ENCODE measurements at regions not wholly inside any gene's neighbourhood (a gene's known extent, or its start where the extent isn't known, plus 50 kb on each side); places are given as distances from the start of the nearest gene placed in this dataset.

GRCh38 chr4:174418640-174419212, 103.6 kb downstream of the HPGD start:
- no peak for DNase-seq (ENCODE audit: low read depth in 2 of 2)
- TF ChIP-seq CTCF (IDR thresholded peaks at IDR 0.05; ENCODE audit: low read depth, low read length), result no peak
- no peak overlapping the region for H3K4me3 ChIP-seq (replicated peaks in 1 of 2; ENCODE audit: low read depth in 2 of 2, low read length in 2 of 2)

GRCh38 chr4:174408841-174409552, 113.3 kb downstream of the HPGD start:
- no peak overlapping the region for H3K4me3 ChIP-seq (replicated peaks in 1 of 2; ENCODE audit: low read depth in 2 of 2, low read length in 2 of 2)
- DNase-seq (ENCODE audit: low read depth in 2 of 2), result no peak
- TF ChIP-seq CTCF (IDR thresholded peaks at IDR 0.05; ENCODE audit: low read depth, low read length), result no peak

- peak in 1 of 2 donors; percentile 57 for DNase-seq (ENCODE audit: low read depth in 2 of 2)
- no peak for TF ChIP-seq CTCF (IDR thresholded peaks at IDR 0.05; ENCODE audit: low read depth, low read length)
Measured at GRCh38 chr4:174406383-174406782, 115.9 kb downstream of the HPGD start.

GRCh38 chr4:174405923-174406322, 116.4 kb downstream of the HPGD start:
- no peak for TF ChIP-seq CTCF (IDR thresholded peaks at IDR 0.05; ENCODE audit: low read depth, low read length)
- no peak overlapping the region for H3K4me3 ChIP-seq (replicated peaks in 1 of 2; ENCODE audit: low read depth in 2 of 2, low read length in 2 of 2)
- DNase-seq (ENCODE audit: low read depth in 2 of 2), result no peak

More at GRCh38 chr4:174406383-174406782, 115.9 kb downstream of the HPGD start:
- H3K4me3 ChIP-seq (replicated peaks in 1 of 2; ENCODE audit: low read depth in 2 of 2, low read length in 2 of 2), result no peak overlapping the region

- no peak for DNase-seq (ENCODE audit: low read depth in 2 of 2)
- no peak overlapping the region for H3K4me3 ChIP-seq (replicated peaks in 1 of 2; ENCODE audit: low read depth in 2 of 2, low read length in 2 of 2)
- TF ChIP-seq CTCF (IDR thresholded peaks at IDR 0.05; ENCODE audit: low read depth, low read length), result no peak
Measured at GRCh38 chr4:174404677-174405076, 117.6 kb downstream of the HPGD start.

GRCh38 chr4:174403177-174403543, 119.1 kb downstream of the HPGD start:
- no peak for DNase-seq (ENCODE audit: low read depth in 2 of 2)
- TF ChIP-seq CTCF (IDR thresholded peaks at IDR 0.05; ENCODE audit: low read depth, low read length), result no peak

More at GRCh38 chr4:174403177-174403543, 119.1 kb downstream of the HPGD start:
- no peak overlapping the region for H3K4me3 ChIP-seq (replicated peaks in 1 of 2; ENCODE audit: low read depth in 2 of 2, low read length in 2 of 2)

Data from cardiac fibroblast (primary cell).